ENCODE measurements at regions not wholly inside any gene's neighbourhood (a gene's known extent, or its start where the extent isn't known, plus 50 kb on each side); places are given as distances from the start of the nearest gene placed in this dataset.
A peak's percentile ranks its signal among the peaks of the same experiment; 100 is the strongest.

DNA sequence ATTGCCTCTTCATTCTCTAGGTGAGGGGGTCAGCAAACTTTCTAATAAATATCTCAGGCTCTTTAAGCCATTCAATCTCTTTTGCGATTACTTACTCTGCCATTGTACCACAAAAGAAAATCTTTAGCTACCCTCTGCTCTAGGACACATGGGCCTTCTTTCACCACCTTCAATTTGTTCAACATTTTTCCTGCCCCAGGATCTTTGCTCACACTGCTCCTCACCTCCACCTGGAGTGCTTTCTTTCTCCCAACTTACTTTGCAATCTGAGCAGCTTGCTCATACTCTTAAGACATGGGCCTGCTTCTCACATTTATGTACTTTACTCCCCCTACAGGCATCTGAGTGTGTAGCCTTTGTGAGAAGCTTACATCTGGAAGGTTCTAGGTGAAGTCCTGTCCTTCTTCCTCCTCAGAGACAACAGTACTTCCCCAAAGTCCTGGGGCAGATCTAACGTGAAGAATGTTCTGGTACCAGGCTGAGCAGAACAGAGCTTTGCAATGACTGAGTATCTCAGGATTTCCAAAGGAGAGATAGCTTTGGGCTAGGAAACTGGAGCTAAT, 55.0 kb upstream of the PRDM5 start:
- no peaks in the 10 kb centered on the region for H3K9me3 ChIP-seq (replicated peaks)
- H3K36me3 ChIP-seq: no peaks in the 10 kb centered on the region
- no peaks in the 10 kb centered on the region for H3K4me1 ChIP-seq
- H3K27me3 ChIP-seq: no peaks in the 10 kb centered on the region
- no peak overlapping the region for H3K27ac ChIP-seq
- peak; percentile 14 to 59 for DNase-seq
- H3K4me3 ChIP-seq: no peak overlapping the region

DNA sequence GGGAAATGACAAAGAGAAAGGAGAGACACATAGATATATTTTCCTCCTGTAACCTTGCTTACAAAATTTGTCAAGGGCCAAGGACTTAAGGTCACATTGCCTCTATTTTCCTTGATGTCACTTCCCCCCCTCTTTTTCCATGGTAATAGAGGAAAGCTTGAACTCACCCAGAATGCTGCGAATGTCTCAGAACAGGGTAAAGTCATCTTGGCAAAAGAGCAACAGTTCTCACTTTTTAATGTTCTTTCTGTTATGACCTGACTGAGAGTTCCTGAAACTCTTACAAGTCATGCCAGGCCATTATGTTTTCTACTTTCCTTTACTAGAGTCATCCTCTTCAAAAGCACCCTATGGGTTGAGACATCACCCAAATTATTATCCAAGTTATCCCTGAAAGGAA, 50.7 kb upstream of the PRDM5 start:
- Histone ChIP-seq H3K27ac (no peak overlapping the region), H3K9me3 (replicated peaks) (no peaks in the 10 kb centered on the region), H3K4me1 (no peaks in the 10 kb centered on the region), H3K4me3 (no peak overlapping the region), H3K27me3 (no peaks in the 10 kb centered on the region), H3K36me3 (no peaks in the 10 kb centered on the region)
- no peak for DNase-seq
